Prostate gland (tissue), 2 donors: ENCODE measurements at regions not wholly inside any gene's neighbourhood (a gene's known extent, or its start where the extent isn't known, plus 50 kb on each side); places are given as distances from the start of the nearest gene placed in this dataset.

Source experiments
- POLR2A ChIP-seq: fragments of 450-650 bp; IDR thresholded peaks from one replicate; pipeline ENCODE4 v1.6.1; 2016; ENCODE audit warnings: antibody characterized with exemption, mild to moderate bottlenecking
- POLR2AphosphoS5 ChIP-seq: sonication (generic); formaldehyde crosslinking; IDR thresholded peaks from one replicate; pipeline ENCODE4 v1.6.1; 2017; ENCODE audit warnings: antibody characterized with exemption
- TF ChIP-seq, protein P1 (sequence below), 4 experiments: fragments of 200-600 bp in 2 of 4; fragments of 450-650 bp in 2 of 4; sonication (generic) in 2 of 4; IDR thresholded peaks; 1 replicate in 3 of 4; 2 replicates in 1 of 4; pipeline ENCODE4 v1.5.1; 2016 to 2019; ENCODE audit warnings: antibody characterized with exemption in 4 of 4, mild to moderate bottlenecking in 2 of 4, moderate library complexity in 2 of 4

DNA sequence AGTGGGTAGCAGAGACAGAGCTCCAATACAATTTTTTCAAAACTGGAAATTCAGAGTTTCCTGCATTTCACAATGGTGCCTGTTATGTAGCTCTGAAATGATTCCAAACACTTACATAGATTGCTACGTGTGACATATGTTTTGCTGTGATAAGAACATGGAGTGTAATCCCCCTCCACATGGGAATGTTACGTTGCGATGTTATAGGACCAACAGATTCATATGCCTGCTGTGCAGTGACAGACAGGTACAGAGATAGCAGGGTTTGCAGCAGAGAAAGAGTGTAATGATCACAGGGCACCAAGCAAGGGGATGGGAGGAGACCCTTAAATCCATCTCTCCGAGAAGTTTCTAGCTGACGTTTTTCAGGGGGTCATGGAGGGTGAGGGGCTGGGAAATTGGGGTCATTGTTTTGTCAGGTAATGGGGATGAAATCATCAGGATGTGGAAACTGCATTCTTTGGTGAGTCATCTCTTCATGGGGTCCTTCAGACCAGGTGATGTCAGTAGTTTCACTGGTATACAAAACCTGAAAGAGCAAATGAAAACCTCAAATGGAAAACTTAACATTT, 76.6 kb upstream of the OSBPL8 start:
- TF ChIP-seq, protein P1, sequence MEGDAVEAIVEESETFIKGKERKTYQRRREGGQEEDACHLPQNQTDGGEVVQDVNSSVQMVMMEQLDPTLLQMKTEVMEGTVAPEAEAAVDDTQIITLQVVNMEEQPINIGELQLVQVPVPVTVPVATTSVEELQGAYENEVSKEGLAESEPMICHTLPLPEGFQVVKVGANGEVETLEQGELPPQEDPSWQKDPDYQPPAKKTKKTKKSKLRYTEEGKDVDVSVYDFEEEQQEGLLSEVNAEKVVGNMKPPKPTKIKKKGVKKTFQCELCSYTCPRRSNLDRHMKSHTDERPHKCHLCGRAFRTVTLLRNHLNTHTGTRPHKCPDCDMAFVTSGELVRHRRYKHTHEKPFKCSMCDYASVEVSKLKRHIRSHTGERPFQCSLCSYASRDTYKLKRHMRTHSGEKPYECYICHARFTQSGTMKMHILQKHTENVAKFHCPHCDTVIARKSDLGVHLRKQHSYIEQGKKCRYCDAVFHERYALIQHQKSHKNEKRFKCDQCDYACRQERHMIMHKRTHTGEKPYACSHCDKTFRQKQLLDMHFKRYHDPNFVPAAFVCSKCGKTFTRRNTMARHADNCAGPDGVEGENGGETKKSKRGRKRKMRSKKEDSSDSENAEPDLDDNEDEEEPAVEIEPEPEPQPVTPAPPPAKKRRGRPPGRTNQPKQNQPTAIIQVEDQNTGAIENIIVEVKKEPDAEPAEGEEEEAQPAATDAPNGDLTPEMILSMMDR (IDR thresholded peaks at IDR 0.05): no peak
- TF ChIP-seq POLR2A (no peak), POLR2AphosphoS5 (no peak)
